Caco-2 (cell line): ENCODE measurements at regions not wholly inside any gene's neighbourhood (a gene's known extent, or its start where the extent isn't known, plus 50 kb on each side); places are given as distances from the start of the nearest gene placed in this dataset.

ENCODE experiments used
- BruUV-seq: library from RNA; stranded (reverse); fragments of 400-500 nt; replicated peaks from 2 replicates; lab custom pipeline; 2021; lab: Mats Ljungman, UMichigan
- CTCF ChIA-PET: fragments of 300-600 bp; sonication (Branson Sonifier 250); formaldehyde crosslinking; loops from one replicate; lab custom pipeline; 2022; ENCODE audit warnings: antibody characterized with exemption; lab: Charles Lee
- POLR2A ChIA-PET: fragments of 300-600 bp; sonication (Branson Sonifier 250); formaldehyde crosslinking; loops from one replicate; lab custom pipeline; 2022; ENCODE audit warnings: antibody characterized with exemption; lab: Charles Lee
- DNase-seq, 2 experiments: peaks; one replicate each; pipeline versions ENCODE4 v3.0.0 to v3.0.0-alpha.2; 2020 to 2022
- H3K27me3 ChIP-seq: replicated peaks from 2 replicates; pipeline ENCODE4 v1.6.0; 2011; ENCODE audit warnings: low read length; ENCODE audit not compliant: control insufficient read depth, insufficient read depth
- H3K36me3 ChIP-seq: 2 replicates; pipeline ENCODE4 v1.5.1; 2011; ENCODE audit warnings: low read length; ENCODE audit not compliant: control insufficient read depth, insufficient read depth
- H3K4me1 ChIP-seq: fragments of 250-450 bp; sonication (Bioruptor Pico); 2 replicates; pipeline ENCODE4 v1.5.1; 2020; ENCODE audit warnings: mild to moderate bottlenecking
- H3K4me3 ChIP-seq: 2 replicates; pipeline ENCODE4 v1.5.1; 2011; ENCODE audit warnings: low read depth, mild to moderate bottlenecking, control low read depth, low read length
- H3K9me3 ChIP-seq: fragments of 250-450 bp; sonication (Bioruptor Pico); 2 replicates; pipeline ENCODE4 v1.5.1; 2020; ENCODE audit warnings: mild to moderate bottlenecking, moderate library complexity
- H3K27ac Mint-ChIP-seq: one replicate; pipeline ENCODE4 v1.8.0; 2022; ENCODE audit warnings: mixed read lengths; ENCODE audit not compliant: unreplicated experiment
- H3K27me3 Mint-ChIP-seq: one replicate; pipeline ENCODE4 v1.8.0; 2022; ENCODE audit warnings: mixed read lengths; ENCODE audit not compliant: insufficient read depth, unreplicated experiment
- H3K36me3 Mint-ChIP-seq: one replicate; pipeline ENCODE4 v1.8.0; 2022; ENCODE audit warnings: mild to moderate bottlenecking, mixed read lengths; ENCODE audit not compliant: insufficient read depth, unreplicated experiment
- H3K4me1 Mint-ChIP-seq: one replicate; pipeline ENCODE4 v1.8.0; 2022; ENCODE audit warnings: low read depth, mixed read lengths; ENCODE audit not compliant: unreplicated experiment
- H3K4me3 Mint-ChIP-seq: one replicate; pipeline ENCODE4 v1.8.0; 2022; ENCODE audit warnings: mild to moderate bottlenecking, moderate library complexity, mixed read lengths; ENCODE audit not compliant: unreplicated experiment
- H3K9me3 Mint-ChIP-seq: one replicate; pipeline ENCODE4 v1.8.0; 2022; ENCODE audit warnings: mixed read lengths; ENCODE audit not compliant: unreplicated experiment
- CTCF ChIP-seq, 2 experiments: fragments of 200-600 bp in 1 of 2; IDR thresholded peaks; 1 replicate in 1 of 2; 2 replicates in 1 of 2; pipeline versions ENCODE4 v1.5.1 to v1.8.0; 2011 to 2022; ENCODE audit warnings: antibody characterized with exemption in 1 of 2, control low read depth in 1 of 2, inconsistent platforms in 1 of 2, low read depth in 1 of 2, low read length in 1 of 2, mild to moderate bottlenecking in 1 of 2, moderate library complexity in 1 of 2; ENCODE audit not compliant: insufficient read depth in 1 of 2, severe bottlenecking in 1 of 2, unreplicated experiment in 1 of 2
- intact Hi-C: fragments of 100-400 bp; cut with micrococcal nuclease; formaldehyde crosslinking; loops from one replicate; pipeline ENCODE4 v1.10.0; 2022; ENCODE audit not compliant: unreplicated experiment

DNA sequence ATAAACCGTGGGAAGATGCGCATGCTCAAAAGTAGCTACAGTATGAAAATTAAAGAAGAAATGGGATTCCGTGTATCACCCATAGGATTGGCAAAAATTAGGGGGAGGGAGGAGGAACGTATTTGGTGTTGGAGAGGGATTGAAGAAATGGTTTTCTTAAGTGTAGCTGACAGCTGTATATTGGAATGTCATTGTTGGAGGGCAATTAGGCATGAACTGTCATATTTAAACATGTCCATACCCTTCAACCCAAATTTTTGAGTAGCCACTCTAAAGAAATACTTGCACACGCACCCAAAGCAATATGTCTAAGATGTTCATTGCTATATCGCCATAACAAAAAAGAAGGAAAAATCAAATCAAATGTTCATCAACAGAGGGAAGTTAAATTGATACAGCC, 144.7 kb downstream of the TLE3 start:
- Mint-ChIP-seq H3K9me3 (no peaks in the 10 kb centered on the region), H3K27me3 (peaks cover 6% of the 10 kb centered on the region), H3K27ac (no peak overlapping the region), H3K4me1 (no peaks in the 10 kb centered on the region), H3K36me3 (no peaks in the 10 kb centered on the region), H3K4me3 (no peak overlapping the region)
- intact Hi-C loops: no loop called here
- Histone ChIP-seq H3K4me1 (no peaks in the 10 kb centered on the region), H3K27me3 (no peaks in the 10 kb centered on the region; the same call in 1 of the 2 replicates), H3K9me3 (no peaks in the 10 kb centered on the region), H3K4me3 (no peak overlapping the region), H3K36me3 (no peaks in the 10 kb centered on the region)
- ChIA-PET CTCF (no interaction called here), POLR2A (no interaction called here)
- BruUV-seq: no TSS peak
- no peak for TF ChIP-seq CTCF (IDR thresholded peaks at IDR 0.05; ENCODE audit: insufficient read depth in 1 of 2, low read depth in 1 of 2, low read length in 1 of 2, severe bottlenecking in 1 of 2, unreplicated experiment in 1 of 2)
- no peak for DNase-seq

- no peak for DNase-seq
- Histone ChIP-seq H3K9me3 (no peaks in the 10 kb centered on the region), H3K36me3 (no peaks in the 10 kb centered on the region), H3K4me1 (no peaks in the 10 kb centered on the region), H3K4me3 (no peak overlapping the region), H3K27me3 (no peaks in the 10 kb centered on the region; the same call in none of the 2 replicates)
- Mint-ChIP-seq H3K4me3 (no peak overlapping the region), H3K4me1 (no peaks in the 10 kb centered on the region), H3K27ac (no peak overlapping the region), H3K27me3 (peaks cover 6% of the 10 kb centered on the region), H3K9me3 (no peaks in the 10 kb centered on the region), H3K36me3 (no peaks in the 10 kb centered on the region)
- POLR2A ChIA-PET: no interaction called here
- intact Hi-C loops: no loop called here
- no TSS peak for BruUV-seq
- TF ChIP-seq CTCF (IDR thresholded peaks at IDR 0.05; ENCODE audit: insufficient read depth in 1 of 2, low read depth in 1 of 2, low read length in 1 of 2, severe bottlenecking in 1 of 2, unreplicated experiment in 1 of 2): no peak
- CTCF ChIA-PET: no interaction called here
Measured at GRCh38 chr15:69953816-69954215, 143.9 kb downstream of the TLE3 start.

- Mint-ChIP-seq H3K9me3 (no peaks in the 10 kb centered on the region), H3K36me3 (no peaks in the 10 kb centered on the region), H3K4me1 (no peaks in the 10 kb centered on the region), H3K27ac (no peak overlapping the region), H3K4me3 (no peak overlapping the region), H3K27me3 (peaks cover 6% of the 10 kb centered on the region)
- intact Hi-C loops: no loop called here
- Histone ChIP-seq H3K4me3 (no peak overlapping the region), H3K9me3 (no peaks in the 10 kb centered on the region), H3K27me3 (no peaks in the 10 kb centered on the region; the same call in none of the 2 replicates), H3K36me3 (no peaks in the 10 kb centered on the region), H3K4me1 (no peaks in the 10 kb centered on the region)
- no TSS peak for BruUV-seq
- POLR2A ChIA-PET: no interaction called here
- no peak for TF ChIP-seq CTCF (IDR thresholded peaks at IDR 0.05; ENCODE audit: insufficient read depth in 1 of 2, low read depth in 1 of 2, low read length in 1 of 2, severe bottlenecking in 1 of 2, unreplicated experiment in 1 of 2)
- CTCF ChIA-PET: no interaction called here
- no peak for DNase-seq
Measured at GRCh38 chr15:69954666-69955065, 143.1 kb downstream of the TLE3 start.
